Astrocyte of the cerebellum (primary cell): ENCODE measurements at regions not wholly inside any gene's neighbourhood (a gene's known extent, or its start where the extent isn't known, plus 50 kb on each side); places are given as distances from the start of the nearest gene placed in this dataset.
"Not testable (repeated sequence)": the region's sequence is repeated elsewhere in the genome, so short reads cannot be mapped to it uniquely, and the experiment has no call there.

Experiments
- DNase-seq: peaks from one replicate; pipeline ENCODE4 v3.0.0-alpha.2; 2011; ENCODE audit warnings: low read depth
- H3K4me3 ChIP-seq: 2 replicates; pipeline ENCODE4 v1.5.1; 2011; ENCODE audit warnings: mild to moderate bottlenecking, low read depth, low read length, moderate library complexity
- CTCF ChIP-seq: IDR thresholded peaks from 2 replicates; pipeline ENCODE4 v1.5.1; 2012; ENCODE audit warnings: low read length, low read depth, moderate library complexity, mild to moderate bottlenecking; ENCODE audit errors: missing control alignments
- in situ Hi-C: cut with HindIII; loops from 2 replicates; pipeline ENCODE4 v1.10.0; 2017; ENCODE audit warnings: low sequenced_read_pairs

GRCh38 chr4:189858435-189858834, 82.2 kb upstream of the FRG1 start:
- H3K4me3 ChIP-seq, result no peak overlapping the region
- no peak for TF ChIP-seq CTCF
- in situ Hi-C loops, result no loop called here
- no peak for DNase-seq

GRCh38 chr4:189861101-189861500, 79.6 kb upstream of the FRG1 start:
- TF ChIP-seq CTCF, result no peak
- H3K4me3 ChIP-seq, result no peak overlapping the region
- in situ Hi-C loops, result no loop called here

GRCh38 chr4:189869236-189869635, 71.4 kb upstream of the FRG1 start:
- no peak for DNase-seq
- in situ Hi-C loops, result no loop called here
- no peak for TF ChIP-seq CTCF
- no peak overlapping the region for H3K4me3 ChIP-seq

More at GRCh38 chr4:189861101-189861500, 79.6 kb upstream of the FRG1 start:
- DNase-seq, result no peak

GRCh38 chr4:189870511-189871234, 70.0 kb upstream of the FRG1 start:
- no peak overlapping the region for H3K4me3 ChIP-seq
- DNase-seq, result no peak
- in situ Hi-C loops, result no loop called here
- no peak for TF ChIP-seq CTCF

GRCh38 chr4:189874591-189874990, 66.1 kb upstream of the FRG1 start:
- no peak for DNase-seq
- no peak overlapping the region for H3K4me3 ChIP-seq
- no peak for TF ChIP-seq CTCF
- in situ Hi-C loops, result no loop called here

- DNase-seq, in situ Hi-C loops, H3K4me3 ChIP-seq: not testable (repeated sequence)
Measured at GRCh38 chr4:189881190-189881589, 59.5 kb upstream of the FRG1 start.

- DNase-seq, H3K4me3 ChIP-seq, in situ Hi-C loops: not testable (repeated sequence)
Measured at GRCh38 chr4:189888407-189888806, 52.3 kb upstream of the FRG1 start.
